ENCODE measurements at regions not wholly inside any gene's neighbourhood (a gene's known extent, or its start where the extent isn't known, plus 50 kb on each side); places are given as distances from the start of the nearest gene placed in this dataset.

DNA sequence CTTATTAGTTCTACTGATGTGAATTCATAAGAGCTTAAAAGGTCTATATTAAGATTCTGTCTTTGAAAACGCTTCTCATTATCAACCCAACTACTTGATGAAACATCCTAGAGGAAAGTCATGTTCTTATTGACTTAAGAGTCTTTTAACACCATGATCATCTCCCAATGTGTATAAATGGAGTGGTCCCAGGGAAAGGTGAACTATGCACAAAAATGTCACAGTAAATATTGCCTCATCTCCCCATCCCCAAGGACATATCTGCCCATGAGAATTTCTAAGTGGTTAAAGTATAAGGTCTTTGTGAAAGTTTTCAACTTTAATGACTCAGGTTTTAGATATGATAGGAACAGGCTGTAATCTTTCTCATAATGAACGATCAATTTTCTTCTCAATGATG, 240.1 kb downstream of the IRS1 start (continued):
- TF ChIP-seq, protein P1, sequence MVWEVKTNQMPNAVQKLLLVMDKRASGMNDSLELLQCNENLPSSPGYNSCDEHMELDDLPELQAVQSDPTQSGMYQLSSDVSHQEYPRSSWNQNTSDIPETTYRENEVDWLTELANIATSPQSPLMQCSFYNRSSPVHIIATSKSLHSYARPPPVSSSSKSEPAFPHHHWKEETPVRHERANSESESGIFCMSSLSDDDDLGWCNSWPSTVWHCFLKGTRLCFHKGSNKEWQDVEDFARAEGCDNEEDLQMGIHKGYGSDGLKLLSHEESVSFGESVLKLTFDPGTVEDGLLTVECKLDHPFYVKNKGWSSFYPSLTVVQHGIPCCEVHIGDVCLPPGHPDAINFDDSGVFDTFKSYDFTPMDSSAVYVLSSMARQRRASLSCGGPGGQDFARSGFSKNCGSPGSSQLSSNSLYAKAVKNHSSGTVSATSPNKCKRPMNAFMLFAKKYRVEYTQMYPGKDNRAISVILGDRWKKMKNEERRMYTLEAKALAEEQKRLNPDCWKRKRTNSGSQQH (CRISPR knock-in tag; IDR thresholded peaks at IDR 0.05; ENCODE audit: low read depth) = peak; percentile 81; the same call in 1 of the 2 replicates
- TF ChIP-seq GATAD2A (CRISPR knock-in tag; IDR thresholded peaks at IDR 0.05) (peak; percentile 100), REPIN1 (CRISPR knock-in tag; IDR thresholded peaks at IDR 0.05; ENCODE audit: borderline replicate concordance, low read depth) (peak; percentile 18; the same call in 1 of the 2 replicates), ZBTB49 (CRISPR knock-in tag; IDR thresholded peaks at IDR 0.05; ENCODE audit: borderline replicate concordance) (no peak), FOXJ3 (CRISPR knock-in tag; IDR thresholded peaks at IDR 0.05; ENCODE audit: borderline replicate concordance) (peak; percentile 99), PITX1 (CRISPR knock-in tag; IDR thresholded peaks at IDR 0.05) (peak; percentile 90), YY1 (IDR thresholded peaks at IDR 0.05; ENCODE audit: insufficient read depth, insufficient replicate concordance, low read depth, low read length) (peak; percentile 37), ARID2 (CRISPR knock-in tag; IDR thresholded peaks at IDR 0.05; ENCODE audit: borderline replicate concordance) (0 out of 2 replicates have a peak, but pooled peaks have one; percentile 25), GABPB1 (CRISPR knock-in tag; IDR thresholded peaks at IDR 0.05) (peak; percentile 43; the same call in 1 of the 2 replicates), ZNF331 (CRISPR knock-in tag; IDR thresholded peaks at IDR 0.05) (peak; percentile 98), JUND (CRISPR knock-in tag; IDR thresholded peaks at IDR 0.05) (peak; percentile 76), HDAC2 (CRISPR knock-in tag; IDR thresholded peaks at IDR 0.05) (peak; percentile 99), MED1 (CRISPR knock-in tag; IDR thresholded peaks at IDR 0.05) (peak; percentile 99), ERF (CRISPR knock-in tag; IDR thresholded peaks at IDR 0.05) (peak; percentile 96), ZNF788 (CRISPR knock-in tag; IDR thresholded peaks at IDR 0.05; ENCODE audit: borderline replicate concordance) (no peak), ZBED4 (CRISPR knock-in tag; IDR thresholded peaks at IDR 0.05; ENCODE audit: borderline replicate concordance) (peak; percentile 90)
- TF ChIP-seq, protein P2, sequence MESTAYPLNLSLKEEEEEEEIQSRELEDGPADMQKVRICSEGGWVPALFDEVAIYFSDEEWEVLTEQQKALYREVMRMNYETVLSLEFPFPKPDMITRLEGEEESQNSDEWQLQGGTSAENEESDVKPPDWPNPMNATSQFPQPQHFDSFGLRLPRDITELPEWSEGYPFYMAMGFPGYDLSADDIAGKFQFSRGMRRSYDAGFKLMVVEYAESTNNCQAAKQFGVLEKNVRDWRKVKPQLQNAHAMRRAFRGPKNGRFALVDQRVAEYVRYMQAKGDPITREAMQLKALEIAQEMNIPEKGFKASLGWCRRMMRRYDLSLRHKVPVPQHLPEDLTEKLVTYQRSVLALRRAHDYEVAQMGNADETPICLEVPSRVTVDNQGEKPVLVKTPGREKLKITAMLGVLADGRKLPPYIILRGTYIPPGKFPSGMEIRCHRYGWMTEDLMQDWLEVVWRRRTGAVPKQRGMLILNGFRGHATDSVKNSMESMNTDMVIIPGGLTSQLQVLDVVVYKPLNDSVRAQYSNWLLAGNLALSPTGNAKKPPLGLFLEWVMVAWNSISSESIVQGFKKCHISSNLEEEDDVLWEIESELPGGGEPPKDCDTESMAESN (CRISPR knock-in tag; conservative IDR thresholded peaks at IDR 0.05) = 0 out of 2 replicates have a peak, but pooled peaks have one; percentile 63
